DOHH2 (cell line): ENCODE measurements at regions not wholly inside any gene's neighbourhood (a gene's known extent, or its start where the extent isn't known, plus 50 kb on each side); places are given as distances from the start of the nearest gene placed in this dataset.

Experiments used
- CTCF ChIP-seq: fragments of 200-600 bp; sonication (generic); IDR thresholded peaks from one replicate; pipeline ENCODE4 v1.5.1; 2014; ENCODE audit warnings: antibody characterized with exemption, mild to moderate bottlenecking, low read depth, low read length; ENCODE audit not compliant: poor library complexity, severe bottlenecking
- EZH2phosphoT487 ChIP-seq: fragments of 200-600 bp; sonication (generic); IDR thresholded peaks from 2 replicates; pipeline ENCODE4 v1.6.1; 2017; ENCODE audit warnings: borderline replicate concordance, mild to moderate bottlenecking, antibody characterized with exemption, low read length, moderate library complexity, mixed read lengths

DNA sequence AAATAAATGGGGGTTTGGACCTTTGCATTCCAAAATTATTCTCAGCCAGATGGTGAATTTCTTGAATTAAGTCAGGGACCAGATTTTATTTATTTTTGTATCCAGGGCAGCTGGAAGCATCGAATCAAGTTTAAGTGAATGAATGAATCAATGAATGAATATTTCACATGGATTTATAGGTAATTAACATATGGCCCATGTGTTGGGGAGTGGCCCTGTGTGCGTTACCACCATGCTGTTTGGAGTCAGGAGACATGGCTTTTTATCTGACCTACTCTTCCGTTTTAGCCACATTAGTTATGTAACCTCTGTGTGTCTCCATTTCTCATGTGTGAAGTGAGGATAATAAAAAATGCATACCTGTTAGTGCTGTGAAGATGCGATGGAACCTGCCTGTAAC is 213.5 kb downstream of the CDH26 start:
- TF ChIP-seq CTCF = no peak
- no peak for TF ChIP-seq EZH2phosphoT487
